ENCODE measurements at regions not wholly inside any gene's neighbourhood (a gene's known extent, or its start where the extent isn't known, plus 50 kb on each side); places are given as distances from the start of the nearest gene placed in this dataset.

GRCh38 chr1:76799700-76800099 lies 67.6 kb upstream of the ST6GALNAC5 start:
- TF ChIP-seq POLR2A (IDR thresholded peaks at IDR 0.05; ENCODE audit: low read depth, low read length), result no peak
- no peak for FAIRE-seq

DNA sequence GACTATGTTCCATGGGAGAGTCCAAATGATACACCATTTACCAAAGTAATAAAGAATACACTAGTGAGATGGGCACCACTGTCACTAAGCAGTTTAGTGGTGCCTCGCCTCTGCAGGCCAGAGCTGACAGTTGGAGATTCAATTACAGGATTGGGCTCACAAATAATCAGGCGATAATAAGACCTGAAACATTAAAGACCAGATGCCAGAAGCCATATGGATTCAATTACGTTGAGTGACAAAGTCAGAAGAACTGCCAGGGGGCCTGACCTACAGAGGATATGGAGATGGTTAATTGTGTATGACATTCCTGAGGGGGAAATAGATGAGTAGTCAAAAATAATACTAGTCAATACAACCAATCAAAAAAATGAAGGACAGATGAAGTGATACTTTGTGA lies 65.2 kb upstream of the ST6GALNAC5 start:
- no peak for FAIRE-seq

More at GRCh38 chr1:76799700-76800099, 67.6 kb upstream of the ST6GALNAC5 start:
- no peak for DNase-seq (ENCODE audit: insufficient read length, low spot score)

GRCh38 chr1:76807543-76808260 lies 59.6 kb upstream of the ST6GALNAC5 start:
- TF ChIP-seq POLR2A (IDR thresholded peaks at IDR 0.05; ENCODE audit: low read depth, low read length), result no peak
- FAIRE-seq (no peak), DNase-seq (ENCODE audit: insufficient read length, low spot score) (no peak)

More for the DNA sequence above, 65.2 kb upstream of the ST6GALNAC5 start:
- no peak for TF ChIP-seq POLR2A (IDR thresholded peaks at IDR 0.05; ENCODE audit: low read depth, low read length)
- DNase-seq (ENCODE audit: insufficient read length, low spot score), result no peak
